ENCODE measurements at regions not wholly inside any gene's neighbourhood (a gene's known extent, or its start where the extent isn't known, plus 50 kb on each side); places are given as distances from the start of the nearest gene placed in this dataset.

DNA sequence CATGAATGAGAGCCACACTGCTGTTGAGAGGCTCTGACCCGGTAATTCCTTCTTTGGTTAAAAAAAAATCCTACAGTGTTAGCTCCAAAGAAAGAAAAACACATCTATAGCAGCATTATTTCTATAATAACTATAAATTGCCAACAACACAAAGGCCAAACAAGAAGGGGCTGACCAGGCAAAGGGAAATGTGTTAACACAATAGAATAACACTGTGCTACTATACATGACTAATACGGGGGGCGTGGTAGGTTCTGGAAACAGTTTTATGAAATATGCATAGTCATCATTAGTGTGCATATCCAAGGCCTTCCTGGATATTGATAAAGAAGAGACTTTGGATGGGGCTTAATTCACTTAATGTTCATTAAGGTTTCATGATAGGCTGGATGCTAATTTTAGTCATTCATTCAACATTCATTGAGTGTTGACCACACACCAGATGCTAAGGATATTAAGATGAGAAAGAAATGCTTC, 50.0 kb upstream of the CCL1 start:
- TF ChIP-seq, protein P1, sequence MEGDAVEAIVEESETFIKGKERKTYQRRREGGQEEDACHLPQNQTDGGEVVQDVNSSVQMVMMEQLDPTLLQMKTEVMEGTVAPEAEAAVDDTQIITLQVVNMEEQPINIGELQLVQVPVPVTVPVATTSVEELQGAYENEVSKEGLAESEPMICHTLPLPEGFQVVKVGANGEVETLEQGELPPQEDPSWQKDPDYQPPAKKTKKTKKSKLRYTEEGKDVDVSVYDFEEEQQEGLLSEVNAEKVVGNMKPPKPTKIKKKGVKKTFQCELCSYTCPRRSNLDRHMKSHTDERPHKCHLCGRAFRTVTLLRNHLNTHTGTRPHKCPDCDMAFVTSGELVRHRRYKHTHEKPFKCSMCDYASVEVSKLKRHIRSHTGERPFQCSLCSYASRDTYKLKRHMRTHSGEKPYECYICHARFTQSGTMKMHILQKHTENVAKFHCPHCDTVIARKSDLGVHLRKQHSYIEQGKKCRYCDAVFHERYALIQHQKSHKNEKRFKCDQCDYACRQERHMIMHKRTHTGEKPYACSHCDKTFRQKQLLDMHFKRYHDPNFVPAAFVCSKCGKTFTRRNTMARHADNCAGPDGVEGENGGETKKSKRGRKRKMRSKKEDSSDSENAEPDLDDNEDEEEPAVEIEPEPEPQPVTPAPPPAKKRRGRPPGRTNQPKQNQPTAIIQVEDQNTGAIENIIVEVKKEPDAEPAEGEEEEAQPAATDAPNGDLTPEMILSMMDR (IDR thresholded peaks at IDR 0.05; ENCODE audit: insufficient read depth, low read depth, low read length): no peak
- no peak for TF ChIP-seq EZH2 (IDR thresholded peaks at IDR 0.05; ENCODE audit: insufficient read depth, low read length)
